GM21786 (cell line): ENCODE measurements at regions not wholly inside any gene's neighbourhood (a gene's known extent, or its start where the extent isn't known, plus 50 kb on each side); places are given as distances from the start of the nearest gene placed in this dataset.

Experiments
- ATAC-seq: cut with Tn5 transposase; IDR thresholded peaks from one replicate; pipeline ENCODE4 v1.9.1; 2021; ENCODE audit not compliant: unreplicated experiment

GRCh38 chr1:104921525-104921924 is 1171.8 kb downstream of the AMY1C start:
- no peak for ATAC-seq

GRCh38 chr1:104923075-104923474 is 1173.4 kb downstream of the AMY1C start:
- ATAC-seq: no peak

GRCh38 chr1:104929280-104929679 is 1179.6 kb downstream of the AMY1C start:
- ATAC-seq: no peak

- peak; percentile 53 for ATAC-seq
Observed at GRCh38 chr1:104932030-104932915, 1182.6 kb downstream of the AMY1C start.

GRCh38 chr1:104932949-104933679 is 1183.4 kb downstream of the AMY1C start:
- peak; percentile 16 for ATAC-seq

- ATAC-seq: no peak
Observed at GRCh38 chr1:104933846-104934245, 1184.1 kb downstream of the AMY1C start.

GRCh38 chr1:104945406-104945805 is 1195.7 kb downstream of the AMY1C start:
- no peak for ATAC-seq

GRCh38 chr1:104946558-104947210 is 1197.0 kb downstream of the AMY1C start:
- ATAC-seq: no peak

GRCh38 chr1:104953555-104953954 is 1203.9 kb downstream of the AMY1C start:
- no peak for ATAC-seq

- no peak for ATAC-seq
Observed at GRCh38 chr1:104973516-104973915, 1223.8 kb downstream of the AMY1C start.

GRCh38 chr1:104979651-104980050 is 1230.0 kb downstream of the AMY1C start:
- ATAC-seq: no peak

- peak; percentile 99 for ATAC-seq
Observed at GRCh38 chr1:104987210-104987609, 1237.5 kb downstream of the AMY1C start.

- ATAC-seq: no peak
Observed at GRCh38 chr1:104989012-104989411, 1239.3 kb downstream of the AMY1C start.

GRCh38 chr1:104991702-104992101 is 1242.0 kb downstream of the AMY1C start:
- ATAC-seq: no peak

GRCh38 chr1:105000793-105001192 is 1251.1 kb downstream of the AMY1C start:
- no peak for ATAC-seq

- no peak for ATAC-seq
Observed at GRCh38 chr1:105004515-105004914, 1254.8 kb downstream of the AMY1C start.

- no peak for ATAC-seq
Observed at GRCh38 chr1:105005594-105006195, 1256.0 kb downstream of the AMY1C start.

- no peak for ATAC-seq
Observed at GRCh38 chr1:105017587-105017986, 1267.9 kb downstream of the AMY1C start.

GRCh38 chr1:105023719-105024118 is 1274.0 kb downstream of the AMY1C start:
- no peak for ATAC-seq

- ATAC-seq: no peak
Observed at GRCh38 chr1:105027838-105028471, 1278.3 kb downstream of the AMY1C start.

- no peak for ATAC-seq
Observed at GRCh38 chr1:105072446-105072845, 1322.7 kb downstream of the AMY1C start.
